ENCODE measurements at regions not wholly inside any gene's neighbourhood (a gene's known extent, or its start where the extent isn't known, plus 50 kb on each side); places are given as distances from the start of the nearest gene placed in this dataset.

DNA sequence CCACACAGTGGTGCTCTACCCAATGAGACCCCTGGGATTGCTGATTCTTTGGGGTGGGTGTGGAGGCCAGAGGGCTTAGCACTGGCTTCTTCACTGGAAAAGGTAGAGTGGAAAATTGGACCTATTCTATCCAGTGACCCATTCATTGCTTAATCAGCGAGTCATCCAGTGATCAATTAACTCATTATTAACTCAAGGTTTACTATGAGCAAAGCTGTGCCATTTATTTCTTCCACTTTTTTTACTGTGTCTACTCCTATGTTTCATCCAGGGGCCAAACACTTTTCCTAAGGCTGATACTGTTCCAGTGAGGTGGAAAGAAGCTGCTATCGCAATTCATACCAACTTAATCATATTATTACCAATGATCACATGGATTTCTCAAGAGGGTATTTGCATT is 363.9 kb downstream of the RPS6KC1 start:
- no peak for DNase-seq (ENCODE audit: low read depth)
- H3K4me3 ChIP-seq (ENCODE audit: low read depth, low read length) = no peak overlapping the region
- TF ChIP-seq, protein P1, sequence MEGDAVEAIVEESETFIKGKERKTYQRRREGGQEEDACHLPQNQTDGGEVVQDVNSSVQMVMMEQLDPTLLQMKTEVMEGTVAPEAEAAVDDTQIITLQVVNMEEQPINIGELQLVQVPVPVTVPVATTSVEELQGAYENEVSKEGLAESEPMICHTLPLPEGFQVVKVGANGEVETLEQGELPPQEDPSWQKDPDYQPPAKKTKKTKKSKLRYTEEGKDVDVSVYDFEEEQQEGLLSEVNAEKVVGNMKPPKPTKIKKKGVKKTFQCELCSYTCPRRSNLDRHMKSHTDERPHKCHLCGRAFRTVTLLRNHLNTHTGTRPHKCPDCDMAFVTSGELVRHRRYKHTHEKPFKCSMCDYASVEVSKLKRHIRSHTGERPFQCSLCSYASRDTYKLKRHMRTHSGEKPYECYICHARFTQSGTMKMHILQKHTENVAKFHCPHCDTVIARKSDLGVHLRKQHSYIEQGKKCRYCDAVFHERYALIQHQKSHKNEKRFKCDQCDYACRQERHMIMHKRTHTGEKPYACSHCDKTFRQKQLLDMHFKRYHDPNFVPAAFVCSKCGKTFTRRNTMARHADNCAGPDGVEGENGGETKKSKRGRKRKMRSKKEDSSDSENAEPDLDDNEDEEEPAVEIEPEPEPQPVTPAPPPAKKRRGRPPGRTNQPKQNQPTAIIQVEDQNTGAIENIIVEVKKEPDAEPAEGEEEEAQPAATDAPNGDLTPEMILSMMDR (IDR thresholded peaks at IDR 0.05; ENCODE audit: low read depth, low read length, missing control alignments) = no peak

DNA sequence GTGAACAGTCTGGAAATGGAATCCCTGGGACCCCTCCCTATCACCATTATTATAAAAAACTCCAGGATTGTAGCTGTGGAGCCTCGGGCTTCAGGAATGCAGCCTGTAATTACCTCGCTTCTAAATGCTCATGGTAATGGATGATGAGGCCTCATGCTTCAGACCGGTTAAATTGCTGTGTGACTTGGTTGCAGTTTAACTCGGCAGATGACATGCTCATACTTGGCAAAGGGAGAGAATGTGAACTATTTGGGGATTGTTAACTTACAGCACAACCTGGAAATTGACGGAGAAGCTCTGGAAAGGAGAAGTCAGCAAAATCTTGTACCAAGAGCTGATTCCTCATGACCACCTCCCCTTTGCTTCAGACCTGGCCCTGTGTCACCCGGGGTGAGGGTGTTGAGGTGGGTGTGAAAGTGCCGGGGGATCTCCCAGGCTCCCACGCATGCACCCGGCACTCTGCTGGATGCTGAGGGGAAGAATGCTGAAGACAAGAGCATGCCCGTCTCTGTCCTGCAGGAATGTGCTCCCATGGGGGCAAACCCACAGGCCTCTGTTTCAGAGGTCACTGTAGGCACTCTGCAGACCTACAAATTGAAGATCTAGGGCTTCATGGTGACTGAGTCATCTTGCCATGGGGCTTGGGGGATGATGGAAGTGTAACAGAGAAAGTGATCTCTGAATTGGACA is 364.8 kb downstream of the RPS6KC1 start:
- DNase-seq (ENCODE audit: low read depth) = no peak
- no peak overlapping the region for H3K4me3 ChIP-seq (ENCODE audit: low read depth, low read length)
- TF ChIP-seq, protein P1 (IDR thresholded peaks at IDR 0.05; ENCODE audit: low read depth, low read length, missing control alignments) = no peak

DNA sequence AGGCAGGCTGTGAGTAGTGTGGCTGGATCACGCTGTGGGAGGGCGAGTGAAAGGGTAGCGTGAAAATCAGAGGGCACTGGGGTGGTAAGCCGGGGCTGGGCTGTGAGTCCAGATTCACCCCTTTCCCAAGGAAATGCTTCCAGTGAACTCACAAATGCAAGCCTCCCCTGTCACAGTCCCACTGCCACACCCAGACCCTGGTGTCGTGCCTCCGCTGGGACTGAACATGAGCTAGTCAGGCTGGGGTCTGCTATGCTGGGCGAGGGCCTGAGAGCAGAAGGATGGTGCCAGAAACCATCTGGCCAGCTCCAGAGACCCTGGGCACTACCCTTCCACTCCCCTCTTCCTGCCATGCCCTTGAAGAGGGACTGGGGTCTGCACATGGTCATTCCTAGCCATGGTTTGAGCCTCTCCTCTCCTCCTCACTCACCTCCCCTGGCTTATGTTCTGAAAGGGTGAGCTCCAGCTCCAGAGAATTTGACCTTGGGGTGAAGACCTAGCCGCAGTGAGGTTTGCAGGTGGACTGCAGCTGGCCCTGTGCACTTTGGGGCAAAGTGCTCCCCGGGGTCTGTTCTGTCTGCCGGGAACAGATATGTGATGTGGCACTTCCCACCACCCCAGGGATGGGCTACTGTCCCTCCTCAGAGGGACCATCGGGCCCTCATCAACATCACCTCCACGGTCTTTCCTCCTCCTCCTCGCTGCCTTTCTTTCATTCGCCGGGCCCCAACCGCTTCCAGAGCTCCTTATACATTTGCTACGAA is 365.6 kb downstream of the RPS6KC1 start:
- no peak overlapping the region for H3K4me3 ChIP-seq (ENCODE audit: low read depth, low read length)
- TF ChIP-seq, protein P1 (IDR thresholded peaks at IDR 0.05; ENCODE audit: low read depth, low read length, missing control alignments) = no peak
- no peak for DNase-seq (ENCODE audit: low read depth)

DNA sequence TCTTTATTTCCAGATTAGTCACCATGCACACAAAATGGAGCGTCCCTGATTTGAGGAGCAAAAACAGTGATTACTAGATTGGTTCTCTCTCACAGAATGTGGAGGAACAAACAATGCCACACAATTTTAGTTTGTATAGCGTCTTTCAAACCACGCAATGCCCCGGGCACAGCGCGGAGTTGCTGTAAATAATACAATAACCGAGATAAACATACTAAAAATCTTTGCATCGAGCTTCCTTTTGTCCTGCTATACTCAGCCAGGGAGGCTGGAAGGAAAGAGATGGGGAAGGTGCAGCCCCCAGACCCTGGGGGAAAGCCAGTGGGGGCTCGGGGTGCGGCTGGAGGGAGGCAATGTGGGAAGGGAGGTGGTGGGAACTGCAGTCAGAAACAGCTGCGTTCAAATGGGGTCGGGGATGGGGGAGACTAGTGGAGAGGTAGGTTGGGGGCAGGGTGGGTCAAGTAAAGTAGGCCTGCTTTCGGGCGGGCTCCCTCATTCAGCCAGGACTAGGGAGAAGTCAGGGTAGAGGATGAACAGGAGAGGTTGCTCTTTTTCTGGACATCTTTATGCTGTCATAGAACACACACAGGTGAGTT is 366.3 kb downstream of the RPS6KC1 start:
- no peak for DNase-seq (ENCODE audit: low read depth)

DNA sequence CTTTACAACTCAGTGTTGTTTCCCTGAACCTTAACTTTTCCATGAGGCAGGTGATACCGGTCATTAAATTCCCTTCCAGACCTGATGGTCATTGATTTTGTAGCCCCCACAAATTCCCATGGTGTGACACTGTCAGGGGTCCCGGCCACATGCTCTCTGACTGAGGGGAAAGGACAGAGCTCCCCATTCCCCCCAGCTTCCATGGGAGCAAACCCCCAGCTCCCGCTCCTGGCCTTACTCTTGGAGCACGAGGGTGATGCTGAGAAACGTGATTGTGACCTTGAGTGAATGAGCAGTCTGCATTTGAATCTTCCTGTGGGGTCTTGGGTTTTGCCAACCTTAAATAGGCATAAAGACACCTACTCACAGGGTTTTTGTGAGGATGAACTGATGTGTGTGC is 366.8 kb downstream of the RPS6KC1 start:
- DNase-seq (ENCODE audit: low read depth) = no peak
- TF ChIP-seq, protein P1 (IDR thresholded peaks at IDR 0.05; ENCODE audit: low read depth, low read length, missing control alignments) = no peak
- no peak overlapping the region for H3K4me3 ChIP-seq (ENCODE audit: low read depth, low read length)

More for the DNA sequence above, 366.3 kb downstream of the RPS6KC1 start:
- TF ChIP-seq, protein P1 (IDR thresholded peaks at IDR 0.05; ENCODE audit: low read depth, low read length, missing control alignments) = no peak
- H3K4me3 ChIP-seq (ENCODE audit: low read depth, low read length) = no peak overlapping the region

DNA sequence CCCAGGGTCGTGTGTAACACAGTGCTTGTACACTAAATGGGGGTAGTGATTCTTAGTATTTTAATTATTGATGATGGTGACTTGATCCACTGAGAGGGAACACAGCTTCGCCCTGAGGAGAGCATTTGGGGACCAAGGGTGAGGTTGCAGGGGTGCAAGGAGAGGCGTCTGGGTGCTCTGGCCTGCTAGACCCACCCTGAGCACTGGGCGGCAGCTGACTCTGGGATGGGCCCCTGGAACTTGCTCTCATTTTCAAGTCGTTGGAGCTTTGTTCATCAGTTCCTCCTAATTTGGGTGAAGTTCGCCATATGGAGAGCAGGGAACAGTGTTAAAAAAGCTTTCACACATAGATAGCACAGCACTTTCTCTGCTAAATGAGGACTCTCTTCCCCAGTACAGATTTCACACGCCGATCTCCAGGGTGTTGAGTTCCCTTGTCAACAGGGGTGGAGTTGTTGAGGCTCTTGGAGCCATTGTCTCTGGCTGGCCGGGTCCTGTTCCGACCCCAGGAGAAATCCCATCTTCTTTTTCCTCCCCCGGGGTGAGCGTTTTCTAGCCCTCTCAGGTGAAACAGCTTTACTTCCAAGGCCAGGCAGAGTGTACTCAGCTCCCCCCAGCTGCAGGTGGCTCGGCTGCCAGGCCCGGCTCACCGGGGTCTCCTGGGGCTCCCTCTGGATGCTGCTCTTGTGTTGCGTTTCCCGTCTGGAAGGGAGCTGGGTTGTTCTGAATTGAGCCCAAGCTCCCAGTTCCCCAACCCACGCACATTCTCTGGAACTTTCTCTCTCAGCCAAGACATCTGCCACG is 367.4 kb downstream of the RPS6KC1 start:
- TF ChIP-seq, protein P1 (IDR thresholded peaks at IDR 0.05; ENCODE audit: low read depth, low read length, missing control alignments) = no peak
- no peak for DNase-seq (ENCODE audit: low read depth)
- H3K4me3 ChIP-seq (ENCODE audit: low read depth, low read length) = no peak overlapping the region

Measured in GM12864 (cell line).